ENCODE measurements at regions not wholly inside any gene's neighbourhood (a gene's known extent, or its start where the extent isn't known, plus 50 kb on each side); places are given as distances from the start of the nearest gene placed in this dataset.
A peak's percentile ranks its signal among the peaks of the same experiment; 100 is the strongest.
"Not testable (repeated sequence)": the region's sequence is repeated elsewhere in the genome, so short reads cannot be mapped to it uniquely, and the experiment has no call there.

- DNase-seq (ENCODE audit: low read depth in 4 of 4, low spot score in 3 of 4) = no peak
Measured at GRCh38 chr5:74535926-74536325, 104.6 kb downstream of the ENC1 start.

DNA sequence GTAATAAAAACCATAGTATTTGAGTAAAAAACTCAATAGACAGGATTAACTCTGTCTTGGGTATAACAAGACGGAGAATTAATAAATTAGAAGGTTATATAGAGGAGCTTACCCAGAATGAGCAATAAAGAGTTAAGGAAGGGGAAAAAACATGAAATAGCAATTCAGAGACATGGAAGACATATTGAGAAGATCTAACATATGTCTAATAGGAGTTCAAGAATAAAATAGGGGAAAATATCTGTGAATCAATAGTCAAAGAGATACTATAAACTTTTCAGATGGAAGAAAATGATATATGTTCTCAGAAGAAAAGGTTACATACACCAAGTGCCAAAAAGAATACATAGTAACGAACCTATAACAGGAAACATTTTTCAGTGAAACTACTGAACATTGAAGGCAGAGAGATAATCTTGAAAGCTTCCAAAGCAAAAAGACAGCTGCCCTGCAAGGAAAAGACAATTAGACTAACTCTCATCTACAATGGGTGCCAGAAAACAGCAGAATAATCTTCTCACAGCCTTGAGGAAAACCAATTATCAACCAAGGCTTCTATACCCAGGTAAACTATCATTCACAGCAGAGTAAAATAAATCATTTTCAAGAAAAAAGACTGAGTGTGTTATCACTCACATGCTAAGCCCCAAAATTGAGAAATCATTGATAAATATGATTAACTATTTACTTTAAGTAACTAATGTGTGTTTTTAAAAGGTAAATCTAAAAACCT is 106.0 kb downstream of the ENC1 start:
- DNase-seq (ENCODE audit: low read depth in 4 of 4, low spot score in 3 of 4) = no peak

DNA sequence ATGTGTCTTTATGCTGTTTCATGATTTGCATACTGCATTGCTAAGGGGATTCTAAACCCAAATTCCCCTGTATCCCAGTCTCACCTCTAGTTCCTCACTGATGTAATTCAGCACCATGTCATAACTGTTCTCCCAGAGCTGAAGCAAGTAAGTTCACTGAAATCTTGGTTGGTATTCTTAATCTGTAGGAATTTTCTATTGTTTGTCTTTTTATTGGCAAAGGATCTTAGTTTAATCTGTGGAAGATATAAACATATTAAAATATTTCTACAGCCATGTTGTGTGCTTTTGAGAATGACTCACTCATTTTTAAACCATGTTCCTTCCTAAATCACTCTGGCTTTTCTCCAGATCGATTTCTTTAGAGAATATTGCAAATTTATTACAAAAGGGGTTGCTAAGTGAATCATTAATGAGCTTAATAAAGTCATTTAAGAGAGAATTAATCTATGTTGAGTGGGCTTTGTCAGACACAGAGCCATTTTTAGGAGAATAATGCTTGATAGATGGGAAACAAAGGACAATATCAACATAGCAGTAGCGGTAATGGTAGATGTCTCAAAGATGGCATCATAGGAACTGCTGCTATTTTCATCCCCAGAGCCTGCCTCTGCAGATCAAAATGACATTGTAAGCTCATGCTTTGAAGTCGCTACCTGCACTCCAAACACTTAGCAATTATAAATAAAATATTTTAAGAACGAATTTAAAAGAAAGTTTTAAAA is 110.0 kb downstream of the ENC1 start:
- no peak for DNase-seq (ENCODE audit: low read depth in 4 of 4, low spot score in 3 of 4)

- no peak for DNase-seq (ENCODE audit: low read depth in 4 of 4, low spot score in 3 of 4)
Measured at GRCh38 chr5:74529101-74529500, 111.4 kb downstream of the ENC1 start.

GRCh38 chr5:74526111-74526510 is 114.4 kb downstream of the ENC1 start:
- no peak for DNase-seq (ENCODE audit: low read depth in 4 of 4, low spot score in 3 of 4)

DNA sequence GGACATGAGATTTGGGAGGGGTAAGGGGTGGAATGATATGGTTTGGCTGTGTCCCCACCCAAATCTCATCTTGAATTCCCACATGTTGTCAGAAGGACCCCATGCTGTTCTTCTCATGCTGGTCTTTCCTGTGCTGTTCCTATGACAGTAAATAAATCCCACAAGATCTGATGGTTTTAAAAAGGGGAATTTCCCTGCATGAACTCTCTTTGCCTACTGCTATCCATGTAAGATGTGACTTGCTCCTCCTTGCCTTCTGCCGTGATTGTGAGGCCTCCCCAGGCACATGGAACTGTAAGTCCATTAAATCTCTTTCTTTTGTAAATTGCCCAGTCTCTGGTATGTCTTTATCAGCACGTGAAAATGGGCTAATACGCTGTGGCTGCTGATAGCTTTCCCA is 115.8 kb downstream of the ENC1 start:
- DNase-seq (ENCODE audit: low read depth in 4 of 4, low spot score in 3 of 4) = not testable (repeated sequence)

DNA sequence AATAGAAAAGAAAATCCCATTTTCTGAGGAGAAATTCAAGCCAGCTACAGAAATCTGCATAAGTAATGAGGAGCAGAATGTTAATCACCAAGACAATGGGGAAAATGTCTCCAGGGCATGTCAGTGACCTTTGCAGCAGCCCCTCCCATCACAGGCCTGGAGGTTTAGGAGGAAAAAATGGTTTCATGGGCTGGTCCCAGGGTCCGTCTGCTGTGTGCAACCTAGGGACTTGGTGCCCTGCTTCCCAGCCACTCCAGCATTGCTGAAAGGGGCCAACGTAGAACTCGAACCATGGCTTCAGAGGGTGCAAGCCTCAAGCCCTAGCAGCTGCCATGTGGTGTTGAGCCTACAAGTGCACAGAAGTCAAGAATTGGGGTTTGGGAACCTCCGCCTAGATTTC is 116.8 kb downstream of the ENC1 start:
- not testable (repeated sequence) for DNase-seq (ENCODE audit: low read depth in 4 of 4, low spot score in 3 of 4)

DNA sequence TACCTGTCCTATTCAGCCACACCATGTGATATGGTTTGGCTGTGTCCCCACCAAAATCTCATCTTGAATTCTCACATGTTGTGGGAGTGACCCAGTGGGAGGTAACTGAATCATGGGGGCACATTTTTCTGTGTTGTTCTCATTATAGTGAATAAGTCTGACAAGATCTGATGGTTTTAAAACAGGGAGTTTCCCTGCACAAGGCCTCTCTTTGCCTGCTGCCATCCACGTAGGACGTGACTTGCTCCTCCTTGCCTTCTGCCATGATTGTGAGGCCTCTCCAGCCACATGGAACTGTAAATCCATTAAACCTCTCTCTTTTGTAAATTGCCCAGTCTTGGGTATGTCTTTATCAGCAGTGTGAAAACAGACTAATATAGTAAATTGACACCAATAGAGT is 117.7 kb downstream of the ENC1 start:
- DNase-seq (ENCODE audit: low read depth in 4 of 4, low spot score in 3 of 4) = not testable (repeated sequence)

DNA sequence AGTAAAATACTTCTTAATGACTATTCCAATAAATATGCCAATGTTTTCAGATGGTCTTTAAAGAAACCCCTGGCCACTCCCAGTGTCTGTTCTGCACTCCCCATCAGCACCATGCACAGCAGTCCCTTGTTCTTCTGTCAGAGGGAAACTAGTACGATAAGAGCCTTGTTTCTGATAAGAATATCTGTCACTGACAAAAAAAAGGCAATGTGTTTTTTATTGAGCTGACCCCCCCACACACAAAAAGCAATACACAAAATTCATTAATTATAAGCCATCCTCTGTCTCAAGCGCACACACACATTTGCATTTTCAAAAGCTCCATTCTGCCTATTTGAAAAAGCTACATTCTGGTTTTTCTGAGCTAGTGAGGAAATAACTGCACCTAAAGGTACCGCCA is 119.1 kb downstream of the ENC1 start:
- DNase-seq (ENCODE audit: low read depth in 4 of 4, low spot score in 3 of 4) = no peak

- DNase-seq (ENCODE audit: low read depth in 4 of 4, low spot score in 3 of 4) = no peak
Measured at GRCh38 chr5:74519679-74520078, 120.8 kb downstream of the ENC1 start.

DNA sequence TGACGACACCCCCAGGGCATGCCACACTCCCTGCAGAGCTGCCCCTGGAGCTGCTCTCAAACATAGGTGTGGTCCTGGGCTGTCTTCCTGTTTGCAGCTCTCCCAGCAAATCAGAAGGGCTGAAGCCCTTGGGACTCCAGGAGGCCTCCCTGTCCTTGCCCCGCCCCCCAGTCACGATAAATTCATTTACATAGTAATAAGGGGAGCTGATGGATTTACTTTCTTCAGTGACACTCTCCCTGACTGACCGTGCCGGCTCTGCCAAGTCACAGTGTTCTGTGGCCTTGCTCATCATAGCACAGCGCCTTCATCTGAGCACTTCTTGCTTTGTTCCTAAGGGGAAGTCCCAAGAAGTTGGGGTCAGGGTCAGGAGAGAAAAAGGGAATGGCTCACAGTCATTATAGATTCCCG is 121.4 kb downstream of the ENC1 start:
- no peak for DNase-seq (ENCODE audit: low read depth in 4 of 4, low spot score in 3 of 4)

GRCh38 chr5:74517700-74518099 is 122.8 kb downstream of the ENC1 start:
- no peak for DNase-seq (ENCODE audit: low read depth in 4 of 4, low spot score in 3 of 4)

DNA sequence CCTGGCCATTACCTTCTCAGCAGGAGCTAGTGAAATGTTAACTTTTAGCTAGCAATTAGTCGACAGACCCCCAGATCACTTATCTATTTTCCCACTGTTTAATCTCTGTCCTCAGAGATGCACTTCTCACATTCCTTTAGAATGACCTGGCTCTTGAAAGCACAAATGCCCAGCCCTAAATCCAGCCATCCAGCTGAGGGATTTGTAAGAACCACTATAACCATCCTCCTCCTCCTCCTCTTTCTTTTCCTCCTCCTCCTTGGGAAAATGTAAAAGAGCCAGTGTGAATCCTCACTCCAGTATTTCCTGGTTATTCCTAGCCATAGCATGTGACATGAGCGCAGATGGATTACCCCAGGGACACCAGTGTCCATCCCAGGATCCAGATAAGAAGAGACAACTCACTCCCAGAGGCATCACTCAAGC is 124.3 kb downstream of the ENC1 start:
- DNase-seq (ENCODE audit: low read depth in 4 of 4, low spot score in 3 of 4) = no peak

DNA sequence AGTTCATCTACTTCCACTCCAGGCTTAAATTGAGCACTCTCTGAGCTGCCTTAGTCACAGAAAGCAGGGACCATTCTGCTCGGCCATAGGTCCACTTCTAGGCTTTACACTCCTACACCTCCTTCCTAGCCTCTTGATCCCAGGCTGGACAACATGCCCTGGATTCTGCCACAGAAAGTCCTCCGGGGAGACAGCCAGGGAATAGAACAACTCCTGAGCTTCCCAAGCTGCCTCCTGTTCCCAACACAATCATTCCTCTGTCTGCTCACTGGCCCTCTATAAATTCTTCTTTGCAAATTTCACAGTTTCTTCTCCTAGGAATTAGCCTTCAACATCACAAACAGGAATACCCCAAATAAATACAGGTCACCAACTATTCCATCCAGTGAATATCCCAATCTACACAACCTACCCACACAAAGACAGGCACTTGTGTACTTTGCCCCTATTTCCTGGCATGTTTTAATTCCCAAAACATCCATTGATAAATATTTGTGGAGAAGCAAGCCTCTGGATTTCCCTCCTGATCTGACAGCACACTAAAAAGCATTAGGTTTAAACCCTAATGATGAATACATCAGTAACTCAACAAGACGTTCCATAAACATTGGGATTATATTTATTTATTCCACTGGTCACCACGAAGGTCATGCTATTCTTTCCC is 125.5 kb downstream of the ENC1 start:
- no peak for DNase-seq (ENCODE audit: low read depth in 4 of 4, low spot score in 3 of 4)

DNA sequence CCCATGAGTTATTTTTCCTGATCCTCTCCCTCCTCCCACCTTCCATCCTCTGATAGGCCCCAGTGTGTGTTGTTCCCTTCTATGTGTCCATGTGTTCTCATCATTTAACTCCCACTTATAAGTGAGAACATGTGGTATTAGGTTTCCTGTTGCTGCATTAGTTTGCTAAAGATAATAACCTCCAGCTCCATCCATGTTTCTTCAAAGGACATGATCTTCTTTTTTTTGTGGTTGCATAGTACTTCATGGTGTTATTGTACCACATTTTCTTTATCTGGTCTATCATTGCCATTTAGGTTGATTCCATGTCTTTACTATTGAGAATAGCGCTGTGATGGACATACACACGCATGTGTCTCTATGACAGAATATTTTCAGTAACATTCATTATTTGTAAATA is 128.8 kb downstream of the ENC1 start:
- DNase-seq (ENCODE audit: low read depth in 4 of 4, low spot score in 3 of 4) = not testable (repeated sequence)

GRCh38 chr5:74510476-74511075 is 130.0 kb downstream of the ENC1 start:
- DNase-seq (ENCODE audit: low read depth in 4 of 4, low spot score in 3 of 4) = no peak

GRCh38 chr5:74507370-74508005 is 133.0 kb downstream of the ENC1 start:
- DNase-seq (ENCODE audit: low read depth in 4 of 4, low spot score in 3 of 4) = peak in 2 of 4 donors; percentile 39 to 53

- no peak for DNase-seq (ENCODE audit: low read depth in 4 of 4, low spot score in 3 of 4)
Measured at GRCh38 chr5:74506119-74506518, 134.4 kb downstream of the ENC1 start.

DNA sequence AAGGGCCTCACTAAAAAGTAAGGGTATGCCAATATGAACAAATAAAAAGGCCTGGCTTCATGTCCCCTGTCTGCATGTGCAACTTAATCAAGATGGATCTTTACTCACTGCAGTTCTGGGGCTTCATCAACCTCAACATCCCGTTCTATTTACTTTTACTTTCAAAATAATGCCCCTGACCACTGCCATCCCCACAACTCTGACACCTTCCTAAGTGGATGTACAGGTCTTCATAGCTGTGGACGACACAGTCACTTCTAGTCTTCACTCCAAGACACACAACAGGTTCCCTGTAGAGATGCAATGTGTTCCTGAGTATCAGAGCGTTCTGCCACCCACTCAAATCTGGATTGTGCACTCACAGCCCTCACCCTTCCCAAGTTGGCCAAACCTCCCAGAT is 136.1 kb downstream of the ENC1 start:
- DNase-seq (ENCODE audit: low read depth in 4 of 4, low spot score in 3 of 4) = no peak

DNA sequence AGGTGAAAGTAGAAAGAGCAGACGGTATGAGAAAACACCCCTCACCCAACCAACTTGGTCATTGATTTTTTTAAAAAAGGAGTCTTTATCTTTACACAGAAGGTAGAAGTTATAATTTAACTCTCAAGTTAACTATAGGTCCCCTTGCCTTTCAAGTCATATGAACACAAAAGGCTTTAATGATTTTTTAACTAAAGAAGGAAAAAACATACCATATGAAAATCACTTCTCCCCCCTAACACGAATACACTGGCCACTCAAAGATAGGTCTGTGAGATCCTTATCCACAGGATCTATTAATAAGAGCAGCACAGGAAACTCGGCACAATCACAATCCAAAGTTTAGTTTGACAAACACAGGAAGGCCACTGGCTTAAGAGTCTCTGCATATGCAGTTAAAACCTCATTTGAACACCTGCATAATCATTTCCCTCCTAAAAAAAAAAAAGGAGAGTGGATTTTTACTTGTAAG is 138.0 kb downstream of the ENC1 start:
- DNase-seq (ENCODE audit: low read depth in 4 of 4, low spot score in 3 of 4) = no peak
